BLaER1 treated with 17β-estradiol and CSF1 and Interleukin-3, amounts not matched to agents 10 nM and 100 nM (cell line): ENCODE measurements at regions not wholly inside any gene's neighbourhood (a gene's known extent, or its start where the extent isn't known, plus 50 kb on each side); places are given as distances from the start of the nearest gene placed in this dataset.

Source experiments
- H3K27ac ChIP-seq, 11 experiments: shearing (Covaris generic); formaldehyde crosslinking; 2 replicates each; pipeline ENCODE4 v1.8.1; 2022
- H3K27me3 ChIP-seq, 11 experiments: shearing (Covaris generic); formaldehyde crosslinking; 2 replicates each; pipeline ENCODE4 v1.8.1; 2022
- H3K36me3 ChIP-seq, 11 experiments: shearing (Covaris generic); formaldehyde crosslinking; 2 replicates each; pipeline ENCODE4 v1.8.1; 2022
- H3K4me1 ChIP-seq, 10 experiments: shearing (Covaris generic); formaldehyde crosslinking; 2 replicates each; pipeline ENCODE4 v1.8.1; 2022
- H3K4me2 ChIP-seq, 11 experiments: shearing (Covaris generic); formaldehyde crosslinking; 2 replicates each; pipeline ENCODE4 v1.8.1; 2022
- H3K4me3 ChIP-seq, 10 experiments: shearing (Covaris generic); formaldehyde crosslinking; 2 replicates each; pipeline ENCODE4 v1.8.1; 2022
- H3K9ac ChIP-seq, 11 experiments: shearing (Covaris generic); formaldehyde crosslinking; 2 replicates each; pipeline ENCODE4 v1.8.1; 2022
- H3K9me3 ChIP-seq, 11 experiments: shearing (Covaris generic); formaldehyde crosslinking; replicated peaks in 1 of 11; 2 replicates each; pipeline ENCODE4 v1.8.1; 2022
- H4K20me1 ChIP-seq, 11 experiments: shearing (Covaris generic); formaldehyde crosslinking; 2 replicates each; pipeline ENCODE4 v1.8.1; 2022
- Cebpa-rat ChIP-seq, 11 experiments: shearing (Covaris generic); IDR thresholded peaks; 2 replicates each; pipeline ENCODE4 v1.8.1; 2022

DNA sequence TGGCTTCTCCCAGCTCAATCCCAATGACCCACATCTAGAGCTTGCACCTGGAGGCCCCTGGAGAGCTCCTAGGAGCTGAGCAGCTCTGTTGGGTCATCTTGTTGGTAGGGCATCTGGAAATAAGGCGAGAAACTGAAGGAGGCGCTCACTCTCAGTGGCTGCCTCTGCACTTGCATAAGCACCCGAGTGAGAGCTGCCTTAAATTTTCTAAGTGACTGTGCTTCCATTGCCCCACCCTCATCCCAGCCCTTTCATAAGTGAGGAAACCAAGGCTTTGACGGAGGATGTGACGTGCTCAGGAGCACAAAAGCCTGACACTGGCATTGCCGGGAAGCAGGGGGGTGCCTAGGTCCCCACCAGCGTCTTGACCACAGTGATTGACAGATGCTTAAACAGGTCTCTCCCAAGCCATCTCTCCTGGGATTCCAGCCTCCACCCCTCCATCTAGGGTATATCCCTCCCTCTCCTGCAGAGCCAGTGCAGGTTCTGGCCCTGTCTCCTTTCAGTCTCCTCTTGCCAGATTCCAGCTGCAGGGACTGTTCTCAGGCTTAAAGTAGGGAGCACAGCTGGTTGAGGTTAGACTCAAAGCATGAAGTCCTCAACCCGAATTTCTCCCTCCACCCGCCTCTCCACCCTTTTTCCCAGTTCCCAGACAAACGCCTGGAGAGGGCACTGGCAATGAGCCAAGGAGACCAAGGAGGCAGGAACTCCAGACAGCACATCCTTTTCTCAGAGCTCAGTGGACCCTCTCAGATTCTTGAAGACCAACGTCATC is 113.7 kb downstream of the IRX5 start:
- Histone ChIP-seq H3K36me3 (no peaks in the 10 kb centered on the region), H3K4me3 (no peak overlapping the region), H3K27me3 (no peaks in the 10 kb centered on the region), H3K9ac (no peak overlapping the region), H3K4me1 (0 out of 20 replicates have a peak, but pooled peaks cover 0 to 4% (median 0%) of the 10 kb centered on the region in 10 experiments), H3K27ac (no peak overlapping the region), H3K4me2 (no peak overlapping the region), H3K9me3 (no peaks in the 10 kb centered on the region), H4K20me1 (no peaks in the 10 kb centered on the region)
- TF ChIP-seq Cebpa-rat (IDR thresholded peaks at IDR 0.05), result no peak

DNA sequence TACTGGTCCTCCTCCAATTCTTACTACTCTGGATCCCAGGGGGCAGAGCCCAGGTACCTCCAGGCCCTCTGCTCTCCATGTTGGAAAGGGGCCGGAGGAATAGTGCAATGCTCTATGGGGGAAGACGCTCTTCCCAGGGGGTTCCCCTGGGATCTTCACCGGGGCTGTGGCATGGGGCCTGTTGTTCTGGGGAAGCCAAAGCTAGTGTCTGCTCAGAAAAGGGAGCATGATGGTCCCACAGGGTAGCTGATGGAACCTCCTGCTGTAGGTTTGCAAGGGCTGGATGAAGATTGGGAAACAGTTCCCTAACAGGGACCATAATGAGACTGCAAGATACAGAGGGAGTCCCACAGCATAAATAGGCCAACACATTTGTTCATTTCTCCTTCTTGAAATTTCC is 114.7 kb downstream of the IRX5 start:
- no peak overlapping the region; a peak in 1 of 22 replicates for H3K4me2 ChIP-seq
- H3K27me3 ChIP-seq, result no peaks in the 10 kb centered on the region
- no peak for TF ChIP-seq Cebpa-rat (IDR thresholded peaks at IDR 0.05)
- H3K4me3 ChIP-seq, result no peak overlapping the region
- H3K4me1 ChIP-seq, result 0 out of 20 replicates have a peak, but pooled peaks cover 0 to 4% (median 0%) of the 10 kb centered on the region in 10 experiments
- no peak overlapping the region for H3K27ac ChIP-seq
- H3K36me3 ChIP-seq, result no peaks in the 10 kb centered on the region
- H3K9me3 ChIP-seq, result no peaks in the 10 kb centered on the region
- no peaks in the 10 kb centered on the region for H4K20me1 ChIP-seq
- H3K9ac ChIP-seq, result no peak overlapping the region

DNA sequence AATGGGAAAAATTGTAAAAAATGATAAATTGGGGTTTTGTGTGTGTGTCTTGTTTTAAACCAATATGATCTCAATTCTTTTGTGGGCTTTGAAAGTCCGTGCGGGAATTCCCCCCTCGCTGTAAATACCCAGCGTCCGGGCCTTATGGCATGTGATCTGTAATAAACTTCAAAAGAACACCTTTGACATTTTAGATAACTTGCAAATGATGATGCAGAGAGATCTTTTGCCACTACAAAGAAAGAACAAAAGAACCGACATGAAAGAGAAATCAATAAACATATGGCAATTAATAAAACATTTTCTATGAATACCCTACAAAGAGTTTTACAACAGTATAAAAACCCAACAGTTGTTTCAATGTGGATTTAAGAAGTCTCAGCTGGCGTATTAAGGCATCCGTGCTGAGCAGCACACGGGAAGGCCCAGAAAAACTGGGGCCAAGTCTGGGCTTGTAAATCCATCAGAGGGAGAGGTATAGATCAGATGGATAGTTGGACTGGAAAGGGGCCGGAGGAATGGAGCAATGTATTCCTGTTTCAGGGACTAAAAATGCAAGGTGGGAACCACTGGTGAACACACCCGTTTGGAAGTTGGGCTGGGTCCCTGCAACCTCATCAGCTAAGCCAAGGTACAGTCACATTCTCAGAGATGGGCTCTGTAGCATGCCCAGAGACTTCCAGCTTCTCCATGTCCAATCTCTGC is 115.2 kb downstream of the IRX5 start:
- no peak for TF ChIP-seq Cebpa-rat (IDR thresholded peaks at IDR 0.05)
- H3K27ac ChIP-seq, result no peak overlapping the region

DNA sequence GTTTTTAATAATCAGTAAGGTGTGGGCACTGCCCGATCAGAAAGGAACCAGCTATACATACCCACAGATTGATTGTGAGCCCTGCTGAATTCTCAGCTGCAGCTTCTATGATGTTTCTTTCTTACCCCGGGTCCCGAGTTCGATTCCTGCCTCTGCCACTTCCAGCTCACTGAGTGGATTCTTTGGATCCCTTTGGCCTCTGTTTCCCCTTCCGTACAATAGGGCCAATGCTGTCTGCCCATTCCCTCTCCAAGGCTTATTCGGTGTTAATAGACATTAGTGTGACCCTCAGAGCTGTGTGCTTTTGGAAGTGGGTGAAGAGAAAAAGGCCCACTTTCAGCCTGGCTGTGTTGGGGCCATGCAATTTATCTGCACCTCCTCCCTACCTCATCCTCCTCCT is 115.8 kb downstream of the IRX5 start:
- Histone ChIP-seq H3K4me2 (no peak overlapping the region), H4K20me1 (no peaks in the 10 kb centered on the region), H3K4me1 (peaks cover 0 to 12% (median 7%) of the 10 kb centered on the region in 10 experiments; a peak in 17 of 20 replicates), H3K27ac (no peak overlapping the region), H3K4me3 (no peak overlapping the region), H3K27me3 (no peaks in the 10 kb centered on the region), H3K36me3 (no peaks in the 10 kb centered on the region), H3K9me3 (no peaks in the 10 kb centered on the region), H3K9ac (no peak overlapping the region)
- TF ChIP-seq Cebpa-rat (IDR thresholded peaks at IDR 0.05), result no peak

More for the DNA sequence above, 115.2 kb downstream of the IRX5 start:
- H3K9me3 ChIP-seq, result no peaks in the 10 kb centered on the region
- H4K20me1 ChIP-seq, result no peaks in the 10 kb centered on the region
- H3K9ac ChIP-seq, result no peak overlapping the region
- no peak overlapping the region for H3K4me3 ChIP-seq
- H3K27me3 ChIP-seq, result no peaks in the 10 kb centered on the region
- peaks cover 0 to 6% (median 1%) of the 10 kb centered on the region in 10 experiments; a peak in 11 of 20 replicates for H3K4me1 ChIP-seq
- H3K4me2 ChIP-seq, result no peak overlapping the region
- H3K36me3 ChIP-seq, result no peaks in the 10 kb centered on the region

DNA sequence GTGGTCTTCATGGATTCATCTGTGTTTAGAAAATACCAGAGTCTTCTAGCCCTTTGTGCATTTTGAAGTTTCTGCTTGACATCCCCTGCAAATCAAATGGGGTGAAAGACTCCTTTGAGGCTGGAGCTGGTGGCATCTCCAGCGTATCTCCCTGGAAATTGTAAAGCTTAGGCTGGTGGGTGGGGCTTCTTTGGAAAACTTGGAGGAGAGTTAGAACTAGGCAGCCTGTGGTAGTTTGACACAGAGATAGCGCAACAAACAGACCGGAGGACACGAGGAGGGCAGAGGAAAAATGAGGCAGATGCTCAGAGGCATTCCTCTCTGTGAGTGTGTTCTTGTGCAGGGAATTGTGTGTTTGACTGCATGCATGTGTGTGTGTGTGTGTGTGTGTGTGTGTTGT is 116.3 kb downstream of the IRX5 start:
- Histone ChIP-seq H3K4me2 (no peak overlapping the region), H3K27ac (no peak overlapping the region), H3K36me3 (no peaks in the 10 kb centered on the region), H4K20me1 (no peaks in the 10 kb centered on the region), H3K4me3 (no peak overlapping the region), H3K27me3 (no peaks in the 10 kb centered on the region), H3K9ac (no peak overlapping the region), H3K9me3 (no peaks in the 10 kb centered on the region), H3K4me1 (peaks cover 0 to 16% (median 11%) of the 10 kb centered on the region in 10 experiments; a peak in 17 of 20 replicates)
- no peak for TF ChIP-seq Cebpa-rat (IDR thresholded peaks at IDR 0.05)

DNA sequence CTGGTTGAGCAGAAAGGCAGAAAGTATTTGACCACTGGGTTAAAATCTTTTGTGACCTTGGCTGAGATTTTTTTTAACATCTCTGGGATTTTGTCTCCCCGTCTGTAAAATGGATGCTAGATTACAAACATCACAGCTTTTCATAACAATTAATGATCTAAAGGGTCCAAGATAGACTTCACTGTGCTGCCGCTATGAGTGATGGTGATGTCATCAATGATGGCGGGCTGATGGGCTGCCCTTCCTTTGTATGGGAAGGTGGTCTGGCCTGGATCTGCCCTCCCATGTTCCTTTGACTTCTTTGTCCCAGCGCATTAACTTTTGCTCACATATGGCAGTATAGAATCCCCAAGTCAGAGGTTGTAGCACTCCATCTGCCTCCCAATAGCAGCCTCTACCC is 116.7 kb downstream of the IRX5 start:
- Histone ChIP-seq H3K4me3 (no peak overlapping the region), H3K4me1 (peaks cover 0 to 18% (median 13%) of the 10 kb centered on the region in 10 experiments; a peak in 17 of 20 replicates), H3K36me3 (no peaks in the 10 kb centered on the region), H4K20me1 (no peaks in the 10 kb centered on the region), H3K27me3 (no peaks in the 10 kb centered on the region), H3K9ac (no peak overlapping the region), H3K9me3 (no peaks in the 10 kb centered on the region), H3K4me2 (no peak overlapping the region), H3K27ac (no peak overlapping the region)
- TF ChIP-seq Cebpa-rat (IDR thresholded peaks at IDR 0.05), result no peak

DNA sequence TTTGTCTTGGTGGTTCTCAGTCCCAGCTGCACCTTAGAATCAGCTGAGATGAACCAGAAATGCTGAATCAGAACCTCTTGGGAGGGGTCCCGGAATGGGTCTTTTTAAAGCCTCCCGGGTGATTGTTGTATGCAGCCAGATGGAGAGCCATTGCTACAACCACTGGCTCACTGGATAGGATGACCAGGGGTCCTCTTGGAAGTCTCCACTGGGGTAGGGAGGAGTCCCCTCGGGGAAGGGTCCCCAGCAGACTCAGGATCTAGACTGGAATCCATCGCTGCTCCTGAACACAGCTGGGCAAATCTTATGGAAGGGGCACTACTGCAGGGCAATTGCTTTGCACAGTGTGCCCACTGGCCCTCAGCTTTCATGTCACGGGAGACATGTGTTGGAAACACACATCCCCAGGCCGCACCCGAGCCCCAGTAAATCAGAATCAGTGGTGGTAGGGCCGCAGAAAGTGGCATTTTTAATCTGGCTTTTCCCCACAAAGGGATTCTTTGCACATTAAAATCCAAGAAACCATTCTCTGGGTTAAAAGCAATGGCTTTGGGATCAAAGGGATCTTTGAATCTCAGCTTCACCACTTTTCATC is 117.3 kb downstream of the IRX5 start:
- Histone ChIP-seq H3K36me3 (no peaks in the 10 kb centered on the region), H3K4me2 (no peak overlapping the region), H3K27me3 (no peaks in the 10 kb centered on the region), H3K9ac (no peak overlapping the region), H3K9me3 (0 out of 22 replicates have a peak, but pooled peaks cover 0 to under 1% (median 0%) of the 10 kb centered on the region in 11 experiments), H4K20me1 (no peaks in the 10 kb centered on the region), H3K4me1 (peaks cover 0 to 18% (median 13%) of the 10 kb centered on the region in 10 experiments; a peak in 17 of 20 replicates), H3K4me3 (no peak overlapping the region), H3K27ac (no peak overlapping the region)
- no peak for TF ChIP-seq Cebpa-rat (IDR thresholded peaks at IDR 0.05)

DNA sequence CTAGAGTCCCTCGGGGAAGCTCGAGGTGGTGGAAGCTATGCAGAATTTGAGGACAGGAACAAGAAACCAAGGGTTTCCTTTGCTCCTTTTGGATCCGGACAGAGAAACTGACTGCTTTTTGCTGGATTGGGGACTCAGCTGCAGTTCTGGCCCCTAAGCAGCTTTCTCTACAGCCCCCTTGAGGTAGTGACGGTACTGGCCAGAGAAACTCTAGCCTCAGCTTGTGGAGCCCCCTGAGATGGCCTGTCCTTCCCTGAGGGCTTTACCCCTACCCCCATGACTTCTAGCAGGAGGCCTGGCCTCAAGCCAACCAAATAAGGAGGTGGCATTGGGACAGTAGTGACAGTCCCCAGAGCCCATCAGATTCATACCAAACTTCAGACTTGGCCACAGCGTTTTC is 118.1 kb downstream of the IRX5 start:
- Histone ChIP-seq H3K9me3 (peaks cover 0 to 8% (median 0%) of the 10 kb centered on the region in 11 experiments; a peak in 7 of 22 replicates), H3K4me3 (no peak overlapping the region), H3K4me2 (no peak overlapping the region), H3K27me3 (no peaks in the 10 kb centered on the region), H4K20me1 (no peaks in the 10 kb centered on the region), H3K9ac (no peak overlapping the region), H3K36me3 (no peaks in the 10 kb centered on the region), H3K4me1 (peaks cover 0 to 18% (median 13%) of the 10 kb centered on the region in 10 experiments; a peak in 17 of 20 replicates), H3K27ac (no peak overlapping the region)
- no peak for TF ChIP-seq Cebpa-rat (IDR thresholded peaks at IDR 0.05)
